ENCODE measurements at regions not wholly inside any gene's neighbourhood (a gene's known extent, or its start where the extent isn't known, plus 50 kb on each side); places are given as distances from the start of the nearest gene placed in this dataset.

GRCh38 chr18:24868760-24869237 lies 408.4 kb downstream of the HRH4 start:
- no peak for DNase-seq (ENCODE audit: low read depth in 4 of 4, low spot score in 3 of 4)

GRCh38 chr18:24869285-24869684 lies 408.8 kb downstream of the HRH4 start:
- no peak for DNase-seq (ENCODE audit: low read depth in 4 of 4, low spot score in 3 of 4)

DNA sequence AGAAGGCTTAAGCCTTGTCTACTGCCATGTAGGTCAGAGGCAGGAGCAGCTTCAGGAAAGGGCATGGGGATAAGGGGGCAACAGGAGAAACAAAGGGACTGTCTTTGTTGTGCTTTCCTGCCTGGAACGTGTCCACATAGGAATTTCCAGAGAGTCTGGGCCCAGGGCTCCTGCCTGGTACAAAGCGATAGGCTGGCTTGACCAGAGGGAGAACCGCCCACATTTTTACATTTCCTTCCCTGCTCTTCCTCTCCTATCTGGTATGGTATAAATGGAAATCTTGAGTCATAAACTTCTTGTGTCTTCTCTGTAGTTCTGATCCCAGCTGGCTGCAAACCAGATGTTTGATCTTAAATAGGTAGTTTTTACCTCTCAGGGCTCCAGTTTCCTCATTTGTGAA lies 414.8 kb downstream of the HRH4 start:
- DNase-seq (ENCODE audit: low read depth in 4 of 4, low spot score in 3 of 4), result no peak

DNA sequence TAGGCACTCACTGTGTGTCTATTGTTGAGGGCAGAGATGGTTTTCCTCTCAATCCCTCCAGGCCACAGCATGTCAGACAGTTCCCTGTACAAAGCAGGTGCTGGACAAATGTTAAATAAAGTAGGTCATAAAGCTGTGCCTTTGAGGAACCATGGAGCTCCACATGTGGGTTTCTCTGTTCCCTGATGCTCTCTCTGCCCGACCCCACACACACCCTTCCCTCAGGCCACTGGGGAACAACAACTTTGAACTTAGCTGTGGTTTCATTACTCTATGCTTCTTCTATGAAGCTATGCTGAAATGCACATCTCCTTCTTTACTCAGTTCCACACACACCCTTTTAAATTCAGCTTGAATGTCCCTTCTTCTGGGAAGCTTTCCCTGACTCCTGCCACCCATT lies 415.3 kb downstream of the HRH4 start:
- no peak for DNase-seq (ENCODE audit: low read depth in 4 of 4, low spot score in 3 of 4)

DNA sequence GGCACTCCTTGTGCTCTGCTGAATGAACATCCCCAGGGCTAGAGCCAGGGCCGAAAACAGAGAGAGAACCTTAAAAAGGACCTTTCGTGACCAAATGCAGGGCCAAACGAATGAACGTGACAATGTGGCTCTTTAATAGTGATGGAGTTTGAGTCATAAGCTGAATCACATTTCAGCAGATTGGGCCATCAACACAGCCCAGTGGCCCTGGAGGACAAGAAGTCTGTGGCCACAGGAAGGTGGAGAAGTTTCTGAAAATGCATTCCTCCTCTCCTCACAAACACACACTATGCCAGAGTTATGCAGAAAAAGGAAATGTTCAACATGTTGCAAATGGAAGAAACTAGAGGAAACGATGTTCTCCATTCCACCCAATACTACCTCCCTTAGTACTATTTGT lies 415.8 kb downstream of the HRH4 start:
- DNase-seq (ENCODE audit: low read depth in 4 of 4, low spot score in 3 of 4), result no peak

DNA sequence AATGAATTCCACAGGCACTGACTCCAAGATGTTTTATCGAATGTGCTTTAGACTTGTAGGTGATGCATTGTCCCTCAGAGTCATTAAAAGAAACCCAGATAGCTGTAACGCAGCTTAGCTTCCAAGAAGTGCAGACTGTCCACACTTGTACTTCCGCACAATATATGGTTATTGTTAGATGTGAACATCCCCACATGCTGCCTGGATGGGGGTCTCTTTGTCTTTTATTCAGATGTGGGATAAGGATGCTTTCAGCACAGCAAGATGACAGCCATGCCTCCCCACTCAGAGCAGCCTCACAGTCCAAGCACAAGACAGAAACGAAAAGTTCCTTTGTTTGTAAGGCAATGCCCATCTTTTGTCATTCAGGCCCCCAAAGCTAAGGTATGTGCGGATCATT lies 416.6 kb downstream of the HRH4 start:
- DNase-seq (ENCODE audit: low read depth in 4 of 4, low spot score in 3 of 4), result no peak

GRCh38 chr18:24877546-24877945 lies 417.1 kb downstream of the HRH4 start:
- no peak for DNase-seq (ENCODE audit: low read depth in 4 of 4, low spot score in 3 of 4)

DNA sequence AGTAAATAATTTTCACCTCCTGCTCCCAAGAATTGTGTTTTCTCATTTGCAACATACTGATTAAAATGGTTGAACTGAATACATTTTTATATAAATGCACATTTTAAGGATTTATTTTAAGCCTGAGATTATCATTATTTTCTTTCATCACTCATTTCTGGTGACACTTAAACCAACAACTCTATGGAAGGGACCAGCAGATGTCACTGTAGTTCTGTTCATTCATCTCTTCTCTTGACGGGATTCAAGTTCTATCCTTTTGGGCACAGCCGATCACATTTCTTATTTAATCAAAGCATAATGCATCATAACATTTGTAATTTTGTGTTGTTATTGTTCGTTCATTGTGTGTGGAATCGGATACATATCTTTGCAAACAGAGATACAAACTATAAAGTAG lies 417.9 kb downstream of the HRH4 start:
- DNase-seq (ENCODE audit: low read depth in 4 of 4, low spot score in 3 of 4), result no peak

- DNase-seq (ENCODE audit: low read depth in 4 of 4, low spot score in 3 of 4), result no peak
Measured at GRCh38 chr18:24885276-24885675, 424.8 kb downstream of the HRH4 start.

DNA sequence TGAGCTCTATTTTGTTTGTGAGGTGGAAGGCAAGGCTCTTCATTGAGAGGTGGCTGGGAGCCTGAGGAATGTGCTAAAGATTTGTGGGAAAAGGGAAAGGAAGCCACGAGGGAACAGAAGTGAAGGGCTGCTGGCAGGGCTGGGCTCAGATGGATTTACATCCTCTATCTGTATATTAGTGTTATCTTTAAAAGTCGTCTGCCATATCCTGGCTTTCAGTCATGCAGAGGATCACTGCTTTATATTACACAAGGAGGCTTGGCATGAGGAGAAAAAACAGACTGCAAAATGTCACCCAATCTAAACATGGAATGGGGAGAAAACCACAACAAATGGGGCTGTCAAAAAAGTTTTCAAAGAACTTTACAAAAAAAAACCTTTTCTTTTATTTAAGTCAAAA lies 434.4 kb downstream of the HRH4 start:
- DNase-seq (ENCODE audit: low read depth in 4 of 4, low spot score in 3 of 4), result no peak

DNA sequence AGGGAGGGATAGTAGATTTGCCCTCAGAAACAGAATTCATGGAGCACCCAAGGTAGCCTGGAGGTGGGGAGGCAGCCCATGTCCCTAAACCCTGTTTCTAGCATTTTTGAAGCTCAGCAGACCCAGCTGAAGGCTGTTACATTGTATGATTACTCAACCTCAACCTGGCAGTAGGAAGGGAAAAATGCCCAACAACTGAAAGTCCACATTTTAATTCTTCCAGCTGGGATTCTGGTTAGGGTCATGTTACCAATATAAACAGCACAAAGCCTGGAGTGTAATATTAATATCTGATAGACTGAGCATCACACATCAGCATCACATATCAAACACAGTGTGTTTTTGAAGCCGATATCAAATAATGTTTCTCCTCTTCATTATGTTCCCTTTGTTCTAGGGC lies 437.0 kb downstream of the HRH4 start:
- DNase-seq (ENCODE audit: low read depth in 4 of 4, low spot score in 3 of 4), result no peak

GRCh38 chr18:24910221-24910620 lies 441.7 kb downstream of the ZNF521 start:
- DNase-seq (ENCODE audit: low read depth in 4 of 4, low spot score in 3 of 4), result no peak

- DNase-seq (ENCODE audit: low read depth in 4 of 4, low spot score in 3 of 4), result no peak
Measured at GRCh38 chr18:24913507-24914170, 438.3 kb downstream of the ZNF521 start.

DNA sequence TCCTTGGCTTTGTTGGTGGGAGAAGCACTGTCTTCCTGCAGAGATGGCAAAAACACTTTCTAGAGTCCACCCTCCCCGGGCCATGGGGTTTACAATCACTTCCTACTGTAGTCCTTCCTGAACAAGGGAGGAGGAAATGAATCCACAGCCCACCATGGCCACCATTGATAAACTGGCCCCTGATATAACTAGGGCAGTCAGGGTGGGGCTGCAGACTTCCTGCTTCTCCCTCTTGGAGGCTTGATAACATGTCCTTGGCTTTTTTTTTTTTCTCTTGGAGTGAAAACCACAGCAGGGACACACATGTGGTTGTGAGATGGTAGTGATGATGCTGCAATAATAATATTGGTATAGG lies 437.8 kb downstream of the ZNF521 start:
- DNase-seq (ENCODE audit: low read depth in 4 of 4, low spot score in 3 of 4), result no peak

GRCh38 chr18:24914685-24915084 lies 437.3 kb downstream of the ZNF521 start:
- DNase-seq (ENCODE audit: low read depth in 4 of 4, low spot score in 3 of 4), result no peak

DNA sequence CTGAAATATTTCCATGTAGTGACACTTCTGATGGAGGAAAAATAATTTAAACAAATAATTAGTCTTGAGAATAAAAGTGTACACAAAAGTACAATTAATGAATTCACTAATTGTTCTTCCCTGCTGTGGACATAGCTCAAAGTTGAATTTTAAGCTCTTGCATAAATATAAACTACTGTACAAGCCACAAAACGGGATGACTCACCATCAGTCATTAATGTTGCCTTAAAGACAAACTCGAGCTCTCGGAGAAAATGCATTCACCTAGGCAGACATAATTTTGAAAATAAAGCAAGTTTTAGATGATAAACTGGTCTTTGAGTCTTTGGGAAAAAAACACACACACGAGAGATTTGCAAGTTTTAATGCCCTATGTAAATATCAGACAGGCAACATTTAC lies 436.4 kb downstream of the ZNF521 start:
- no peak for DNase-seq (ENCODE audit: low read depth in 4 of 4, low spot score in 3 of 4)

GRCh38 chr18:24917767-24918166 lies 434.2 kb downstream of the ZNF521 start:
- no peak for DNase-seq (ENCODE audit: low read depth in 4 of 4, low spot score in 3 of 4)

- no peak for DNase-seq (ENCODE audit: low read depth in 4 of 4, low spot score in 3 of 4)
Measured at GRCh38 chr18:24918257-24918656, 433.7 kb downstream of the ZNF521 start.

DNA sequence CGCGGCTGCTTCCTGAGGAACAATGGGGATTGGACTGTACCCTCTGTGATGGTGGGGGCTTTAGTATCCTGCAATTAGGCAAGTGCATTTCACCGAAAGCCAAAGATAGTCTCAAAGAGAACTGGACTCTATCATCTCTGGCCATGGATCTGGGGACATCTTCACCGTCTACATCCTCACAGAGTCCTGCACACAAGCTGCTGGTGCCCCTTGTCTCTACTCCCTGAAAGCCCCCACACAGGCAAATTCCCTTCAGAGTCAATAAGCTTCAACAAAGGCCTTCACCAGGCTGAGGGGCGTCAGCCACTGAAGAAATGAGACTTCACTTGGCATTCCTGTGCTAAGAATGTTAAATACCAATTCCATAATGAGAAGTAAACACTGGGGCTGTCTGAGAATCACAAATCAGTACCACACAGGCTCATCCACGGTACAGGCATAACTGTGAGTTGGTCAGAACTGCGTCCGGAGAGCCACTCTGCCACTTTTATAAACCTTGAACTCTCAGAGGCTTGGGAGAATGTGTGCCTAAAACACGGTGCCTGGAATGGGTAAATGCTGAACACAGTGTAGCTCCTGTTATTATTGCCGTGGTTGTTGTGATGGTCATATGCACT lies 432.7 kb downstream of the ZNF521 start:
- DNase-seq (ENCODE audit: low read depth in 4 of 4, low spot score in 3 of 4), result no peak

DNA sequence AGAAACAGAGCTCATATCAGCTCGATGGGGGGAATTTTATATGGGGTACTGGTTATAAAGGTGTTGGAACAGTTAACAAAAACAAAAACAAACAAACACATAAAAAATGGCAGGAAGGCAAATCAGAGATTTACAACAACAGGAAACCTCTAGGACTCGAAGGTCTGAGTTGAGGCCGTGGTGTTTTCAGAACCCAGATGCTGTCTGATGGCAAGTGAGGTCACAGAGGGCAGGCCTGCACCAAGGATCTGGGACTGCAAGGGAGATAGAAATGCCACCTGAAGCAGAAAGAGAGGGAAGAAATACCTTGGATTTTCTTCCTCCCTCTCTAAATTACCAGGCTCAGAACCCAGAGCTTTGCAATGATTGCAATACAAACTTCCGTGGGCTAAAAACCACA lies 429.5 kb downstream of the ZNF521 start:
- DNase-seq (ENCODE audit: low read depth in 4 of 4, low spot score in 3 of 4), result no peak

- DNase-seq (ENCODE audit: low read depth in 4 of 4, low spot score in 3 of 4), result no peak
Measured at GRCh38 chr18:24923138-24923537, 428.8 kb downstream of the ZNF521 start.

DNA sequence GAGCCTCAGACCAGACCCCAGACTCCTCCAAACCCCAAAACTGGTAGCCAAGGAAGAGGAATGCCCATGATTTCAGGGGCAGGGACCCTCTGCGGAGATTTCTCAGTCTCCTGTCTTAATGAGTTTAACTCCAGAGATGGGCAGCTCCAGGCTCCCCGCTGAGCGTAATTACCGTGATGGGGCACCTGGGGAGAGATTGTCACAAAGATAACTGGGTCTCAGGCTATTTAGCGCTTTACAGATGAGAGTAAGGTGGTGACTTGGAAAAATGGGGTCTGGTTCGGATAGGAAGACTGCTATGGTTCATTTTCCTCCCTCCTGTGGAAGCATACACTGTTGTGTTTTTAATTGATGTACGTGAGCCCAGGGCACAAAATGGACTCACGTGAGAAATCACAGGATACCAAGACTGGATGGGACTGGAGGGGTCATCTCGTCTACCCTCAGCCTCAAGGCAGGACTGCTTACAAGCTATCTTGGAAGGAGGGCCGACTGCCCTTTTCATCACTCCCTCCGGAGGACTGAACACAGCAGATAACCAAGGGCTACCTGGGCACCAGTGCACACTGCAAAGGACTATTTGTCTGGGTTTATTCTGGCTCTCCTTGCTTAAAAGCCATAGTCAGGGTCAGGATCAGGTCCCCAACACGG lies 427.8 kb downstream of the ZNF521 start:
- DNase-seq (ENCODE audit: low read depth in 4 of 4, low spot score in 3 of 4), result no peak
